SK-N-SH (cell line): ENCODE measurements at regions not wholly inside any gene's neighbourhood (a gene's known extent, or its start where the extent isn't known, plus 50 kb on each side); places are given as distances from the start of the nearest gene placed in this dataset.

Experiments
- CTCF ChIA-PET: fragments of 300-600, 350-600 bp; formaldehyde crosslinking; extraction: SDS; loops from one replicate; lab custom pipeline; 2021; lab: Yijun Ruan, JAX
- POLR2A ChIA-PET: fragments of 350-600 bp; sonication (Branson Sonifier 250); formaldehyde crosslinking; extraction: SDS; loops from one replicate; lab custom pipeline; 2020; ENCODE audit warnings: antibody characterized with exemption, inconsistent platforms; lab: Yijun Ruan, JAX
- DNase-seq: peaks from one replicate; pipeline ENCODE4 v3.0.0; 2012
- H2AFZ ChIP-seq: fragments of 200-600 bp; sonication (generic); 2 replicates; pipeline ENCODE4 v1.8.1; 2016; ENCODE audit warnings: antibody characterized with exemption, mild to moderate bottlenecking, low read depth
- H3F3A ChIP-seq: fragments of 200-600 bp; sonication (generic); replicated peaks from 2 replicates; pipeline ENCODE3; 2016; ENCODE audit warnings: antibody characterized with exemption, mild to moderate bottlenecking; ENCODE audit not compliant: insufficient read depth
- H3K27ac ChIP-seq, 2 experiments: fragments of 200-500 bp in 1 of 2; fragments of 200-600 bp in 1 of 2; sonication (Bioruptor generic) in 1 of 2; sonication (generic), shearing (Covaris generic) in 1 of 2; 2 replicates each; pipeline versions ENCODE4 v1.5.1 to v1.6.1; 2014 to 2016; ENCODE audit warnings: low read depth in 2 of 2, inconsistent platforms in 1 of 2, low read length in 1 of 2, mild to moderate bottlenecking in 1 of 2, mixed read lengths in 1 of 2
- H3K27me3 ChIP-seq: fragments of 200-600 bp; sonication (generic), shearing (Covaris generic); 2 replicates; pipeline ENCODE4 v1.6.1; 2016; ENCODE audit warnings: mixed run types; ENCODE audit not compliant: insufficient read depth
- H3K36me3 ChIP-seq, 2 experiments: fragments of 200-500 bp in 1 of 2; fragments of 200-600 bp in 1 of 2; sonication (Bioruptor generic) in 1 of 2; sonication (generic) in 1 of 2; replicated peaks in 1 of 2; 2 replicates each; pipeline versions ENCODE3 to v1.5.1; 2014 to 2016; ENCODE audit warnings: low read length in 1 of 2, mild to moderate bottlenecking in 1 of 2; ENCODE audit not compliant: insufficient read depth in 2 of 2, control insufficient read depth in 1 of 2
- H3K4me1 ChIP-seq, 2 experiments: fragments of 200-500 bp in 1 of 2; fragments of 200-600 bp in 1 of 2; sonication (Bioruptor generic) in 1 of 2; sonication (generic), shearing (Covaris generic) in 1 of 2; 2 replicates each; pipeline versions ENCODE4 v1.5.1 to v1.6.1; 2014 to 2016; ENCODE audit warnings: low read depth in 1 of 2, low read length in 1 of 2, mixed run types in 1 of 2; ENCODE audit not compliant: insufficient read depth in 2 of 2, control insufficient read depth in 1 of 2
- H3K4me2 ChIP-seq: fragments of 200-600 bp; sonication (generic), shearing (Covaris generic); 2 replicates; pipeline ENCODE4 v1.6.1; 2017; ENCODE audit warnings: mixed run types
- H3K4me3 ChIP-seq, 2 experiments: fragments of 200-500 bp in 1 of 2; fragments of 200-600 bp in 1 of 2; sonication (Bioruptor generic) in 1 of 2; sonication (generic), shearing (Covaris generic) in 1 of 2; 2 replicates each; pipeline versions ENCODE4 v1.5.1 to v1.8.1; 2014 to 2016; ENCODE audit warnings: low read depth in 2 of 2, inconsistent platforms in 1 of 2, low read length in 1 of 2, mild to moderate bottlenecking in 1 of 2, mixed read lengths in 1 of 2, moderate library complexity in 1 of 2
- H3K79me2 ChIP-seq: fragments of 200-600 bp; sonication (generic); 2 replicates; pipeline ENCODE4 v1.8.1; 2017; ENCODE audit warnings: mild to moderate bottlenecking; ENCODE audit not compliant: insufficient read depth
- H3K9ac ChIP-seq: fragments of 200-600 bp; sonication (generic); 2 replicates; pipeline ENCODE4 v1.6.1; 2017; ENCODE audit warnings: mixed run types
- H3K9me2 ChIP-seq: fragments of 200-600 bp; sonication (generic); 2 replicates; pipeline ENCODE4 v1.6.1; 2017; ENCODE audit warnings: mixed run types
- H3K9me3 ChIP-seq: fragments of 200-600 bp; sonication (generic); 2 replicates; pipeline ENCODE4 v1.6.1; 2017; ENCODE audit warnings: mixed run types, mild to moderate bottlenecking, moderate library complexity
- H4K20me1 ChIP-seq: fragments of 200-600 bp; sonication (generic); 2 replicates; pipeline ENCODE4 v1.6.1; 2017; ENCODE audit warnings: mild to moderate bottlenecking, mixed run types; ENCODE audit not compliant: insufficient read depth
- CTCF ChIP-seq: fragments of 200-600 bp; sonication (generic); IDR thresholded peaks from 2 replicates; pipeline ENCODE4 v1.6.1; 2017; ENCODE audit warnings: antibody characterized with exemption, mild to moderate bottlenecking, moderate library complexity
- EP300 ChIP-seq, 2 experiments: IDR thresholded peaks; 2 replicates each; pipeline versions ENCODE4 v1.4.0 to v1.6.1; 2012; ENCODE audit warnings: borderline replicate concordance in 1 of 2, low read depth in 1 of 2, low read length in 1 of 2
- EZH2phosphoT487 ChIP-seq: fragments of 200-600 bp; sonication (generic); IDR thresholded peaks from 2 replicates; pipeline ENCODE4 v1.6.1; 2017; ENCODE audit warnings: low read depth, mixed run types, mild to moderate bottlenecking, antibody characterized with exemption, moderate library complexity, borderline replicate concordance
- FOXJ3 ChIP-seq: sonication (generic); formaldehyde crosslinking; IDR thresholded peaks from 2 replicates; pipeline ENCODE4 v1.5.1; 2020; ENCODE audit warnings: mild to moderate bottlenecking, missing genetic modification reagents
- FOXM1 ChIP-seq: IDR thresholded peaks from 2 replicates; pipeline ENCODE4 v1.4.0; 2012; ENCODE audit warnings: low read depth, mild to moderate bottlenecking
- GABPA ChIP-seq: IDR thresholded peaks from 2 replicates; pipeline ENCODE4 v1.4.0; 2012; ENCODE audit warnings: low read depth, mild to moderate bottlenecking
- GATA2 ChIP-seq: sonication (generic); formaldehyde crosslinking; IDR thresholded peaks from 2 replicates; pipeline ENCODE4 v1.5.0; 2020; ENCODE audit warnings: mild to moderate bottlenecking, missing genetic modification reagents
- IRF3 ChIP-seq: fragments of 150-350 bp; IDR thresholded peaks from 2 replicates; pipeline ENCODE4 v1.6.1; 2016; ENCODE audit warnings: mild to moderate bottlenecking, low read depth, low read length
- MAX ChIP-seq: IDR thresholded peaks from 2 replicates; pipeline ENCODE4 v1.4.0; 2012; ENCODE audit warnings: low read depth
- MEF2A ChIP-seq: IDR thresholded peaks from 2 replicates; pipeline ENCODE4 v1.4.0; 2012; ENCODE audit warnings: low read depth, borderline replicate concordance
- NFIC ChIP-seq: IDR thresholded peaks from 2 replicates; pipeline ENCODE4 v1.4.0; 2012; ENCODE audit warnings: borderline replicate concordance
- NRF1 ChIP-seq: IDR thresholded peaks from 2 replicates; pipeline ENCODE4 v1.6.1; 2012; ENCODE audit warnings: low read depth, mild to moderate bottlenecking, low read length
- POLR2AphosphoS5 ChIP-seq: IDR thresholded peaks from 2 replicates; pipeline ENCODE4 v1.6.1; 2012; ENCODE audit warnings: low read depth, low read length
- RCOR1 ChIP-seq: fragments of 150-350 bp; IDR thresholded peaks from 2 replicates; pipeline ENCODE4 v1.6.1; 2017; ENCODE audit warnings: antibody characterized with exemption, low read length
- SMC3 ChIP-seq: IDR thresholded peaks from 2 replicates; pipeline ENCODE4 v1.6.1; 2012; ENCODE audit warnings: low read depth, low read length, improper control_type of control experiment
- TAF1 ChIP-seq: IDR thresholded peaks from 2 replicates; pipeline ENCODE4 v1.6.1; 2012; ENCODE audit warnings: low read depth, mild to moderate bottlenecking, low read length, moderate library complexity, borderline replicate concordance
- TEAD4 ChIP-seq: IDR thresholded peaks from 2 replicates; pipeline ENCODE4 v1.4.0; 2012; ENCODE audit warnings: mild to moderate bottlenecking, borderline replicate concordance; ENCODE audit not compliant: insufficient read depth
- USF1 ChIP-seq: IDR thresholded peaks from 2 replicates; pipeline ENCODE4 v1.4.0; 2012; ENCODE audit warnings: low read depth, borderline replicate concordance
- USF2 ChIP-seq: fragments of 150-350 bp; IDR thresholded peaks from 2 replicates; pipeline ENCODE4 v1.6.1; 2017; ENCODE audit warnings: antibody characterized with exemption, low read length, low read depth, borderline replicate concordance
- YY1 ChIP-seq: IDR thresholded peaks from 2 replicates; pipeline ENCODE4 v1.4.0; 2012; ENCODE audit warnings: low read depth, mild to moderate bottlenecking
- WGBS: methylation state at CpG from one replicate; pipeline ENCODE4 v1.1.6; 2017; ENCODE audit warnings: low lambda C conversion rate; 5-methylcytosine and 5-hydroxymethylcytosine counted together

GRCh38 chr10:60722623-60723022, 55.7 kb upstream of the CDK1 start:
- Histone ChIP-seq H3F3A (peaks cover 10% of the 10 kb centered on the region), H3K4me1 (peaks cover 0 to 10% of the 10 kb centered on the region in 2 experiments; a peak in 2 of 4 replicates), H4K20me1 (no peaks in the 10 kb centered on the region), H3K9ac (no peak overlapping the region), H3K27me3 (no peaks in the 10 kb centered on the region), H3K4me2 (no peak overlapping the region), H3K9me2 (no peaks in the 10 kb centered on the region), H3K27ac (no peak overlapping the region), H3K36me3 (no peaks in the 10 kb centered on the region), H2AFZ (no peak overlapping the region), H3K79me2 (no peaks in the 10 kb centered on the region), H3K4me3 (no peak overlapping the region), H3K9me3 (no peaks in the 10 kb centered on the region)
- TF ChIP-seq GABPA, result no peak
- no peak for TF ChIP-seq EP300 (IDR thresholded peaks at IDR 0.05; ENCODE audit: borderline replicate concordance in 1 of 2, low read depth in 1 of 2, low read length in 1 of 2)
- TF ChIP-seq TAF1, result no peak
- TF ChIP-seq RCOR1, result no peak
- TF ChIP-seq IRF3, result no peak
- no peak for TF ChIP-seq YY1
- no peak for TF ChIP-seq POLR2AphosphoS5
- TF ChIP-seq MAX, result no peak
- TF ChIP-seq SMC3, result no peak
- TF ChIP-seq USF1, result no peak
- TF ChIP-seq EZH2phosphoT487, result no peak
- no peak for TF ChIP-seq USF2
- no peak for TF ChIP-seq GATA2
- TF ChIP-seq TEAD4, result no peak
- TF ChIP-seq FOXM1, result no peak
- no peak for TF ChIP-seq NFIC
- TF ChIP-seq CTCF, result no peak
- TF ChIP-seq MEF2A, result no peak
- TF ChIP-seq NRF1, result no peak
- no peak for TF ChIP-seq FOXJ3 (CRISPR knock-in tag)
- 26% methylated on average over 3 of the region's 3 CpGs for WGBS
- POLR2A ChIA-PET, result no interaction called here
- CTCF ChIA-PET, result no interaction called here
- DNase-seq, result no peak
